Lung (tissue), 11 donors: ENCODE measurements at regions not wholly inside any gene's neighbourhood (a gene's known extent, or its start where the extent isn't known, plus 50 kb on each side); places are given as distances from the start of the nearest gene placed in this dataset.

ENCODE experiments used
- ATAC-seq: fragments of 200-7000 bp; cut with Tn5 transposase; one replicate; pipeline ENCODE4 v1.9.1; 2020; ENCODE audit warnings: moderate number of reproducible peaks; ENCODE audit not compliant: insufficient read depth, low FRiP score
- DNase-seq, 3 donors: peaks; one replicate each; pipeline ENCODE4 v3.0.0-alpha.2; 2013 to 2017
- H3K27ac ChIP-seq, 2 donors: one replicate each; pipeline ENCODE4 v1.5.1; 2013; ENCODE audit warnings: mild to moderate bottlenecking in 2 of 2, moderate library complexity in 2 of 2, control low read depth in 1 of 2, inconsistent platforms in 1 of 2, low read depth in 1 of 2, low read length in 1 of 2
- H3K27me3 ChIP-seq, 3 donors: one replicate each; pipeline ENCODE4 v1.5.1; 2013; ENCODE audit warnings: low read length in 2 of 3; ENCODE audit not compliant: control insufficient read depth in 3 of 3, insufficient read depth in 3 of 3
- H3K36me3 ChIP-seq, 4 donors: one replicate each; pipeline ENCODE4 v1.5.1; 2013; ENCODE audit warnings: low read length in 4 of 4, mild to moderate bottlenecking in 1 of 4, moderate library complexity in 1 of 4; ENCODE audit not compliant: control insufficient read depth in 4 of 4, insufficient read depth in 4 of 4
- H3K4me1 ChIP-seq, 5 donors: one replicate each; pipeline ENCODE4 v1.5.1; 2013; ENCODE audit warnings: low read length in 5 of 5, mild to moderate bottlenecking in 2 of 5, moderate library complexity in 1 of 5; ENCODE audit not compliant: control insufficient read depth in 5 of 5, insufficient read depth in 5 of 5
- H3K4me3 ChIP-seq: one replicate; pipeline ENCODE4 v1.5.1; 2013; ENCODE audit warnings: mild to moderate bottlenecking, control low read depth, moderate library complexity
- H3K9ac ChIP-seq, 2 donors: one replicate each; pipeline ENCODE4 v1.5.1; 2013; ENCODE audit warnings: low read length in 2 of 2, control low read depth in 1 of 2; ENCODE audit not compliant: insufficient read depth in 1 of 2
- H3K9me3 ChIP-seq, 4 donors: one replicate each; pipeline ENCODE4 v1.5.1; 2013; ENCODE audit warnings: low read length in 3 of 4, mild to moderate bottlenecking in 1 of 4, moderate library complexity in 1 of 4; ENCODE audit not compliant: control insufficient read depth in 4 of 4, insufficient read depth in 3 of 4
- WGBS, 2 donors: extraction: QIAGEN DNeasy Blood & Tissue Kit; methylation state at CpG; one replicate each; pipeline ENCODE4 v1.1.7; 2013; 5-methylcytosine and 5-hydroxymethylcytosine counted together
- TF ChIP-seq, protein P1 (sequence below): IDR thresholded peaks from 2 replicates; pipeline ENCODE4 v1.5.1; 2012; ENCODE audit warnings: mild to moderate bottlenecking; ENCODE audit errors: control extremely low read depth, extremely low read depth
- donor health status: control.
- donor health status: control.
- donor health status: Bipolar disorder and iron deficiency.
- donor health status: healthy.
- donor health status: DM: yes; HTN: yes; CAD: no.

DNA sequence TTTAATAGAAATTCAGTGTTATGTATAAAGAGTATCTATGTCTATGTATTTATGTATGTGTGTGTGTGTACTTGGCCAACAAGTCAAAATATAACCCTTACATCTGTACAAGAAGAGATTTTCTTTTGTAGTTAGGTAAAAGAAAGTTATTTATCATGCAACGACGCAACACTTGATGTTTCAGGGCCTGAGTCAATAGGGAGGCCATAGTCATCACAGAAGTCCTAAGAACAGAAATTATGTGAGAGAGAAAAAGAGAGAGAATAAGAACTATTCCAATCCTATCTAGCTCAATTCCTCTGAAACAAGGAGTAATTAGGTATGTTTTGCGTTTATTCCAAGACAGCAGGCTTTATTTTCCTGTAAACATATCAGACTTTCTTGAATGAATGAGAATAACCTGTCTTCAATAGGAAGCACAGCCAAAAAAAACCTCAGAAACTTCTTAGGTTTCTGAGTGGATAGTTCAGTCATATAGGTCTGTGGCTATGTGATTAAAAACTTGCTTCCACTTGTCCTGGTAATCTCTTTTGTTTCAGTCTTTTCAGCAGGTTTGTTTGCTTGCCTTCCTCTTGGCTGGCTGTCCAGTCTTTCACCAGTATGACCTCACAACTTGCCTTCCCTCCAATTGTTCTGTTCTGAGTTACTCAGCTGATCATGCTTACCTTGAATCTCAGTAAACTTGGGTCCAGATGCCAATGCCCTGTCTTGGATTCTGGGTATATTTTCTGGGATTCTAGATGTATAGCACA lies 382.4 kb upstream of the GBE1 start:
- H3K4me1 ChIP-seq = no peaks in the 10 kb centered on the region
- H3K36me3 ChIP-seq = no peaks in the 10 kb centered on the region
- DNase-seq (no peak), ATAC-seq (no peak)
- WGBS, 2 donors = 92 to 94% methylated on average over 3 of the region's 3 CpGs
- no peaks in the 10 kb centered on the region for H3K27me3 ChIP-seq
- H3K27ac ChIP-seq = no peak overlapping the region
- peaks cover 0 to 7% (median 2%) of the 10 kb centered on the region in 4 donors for H3K9me3 ChIP-seq
- H3K9ac ChIP-seq = no peak overlapping the region
- TF ChIP-seq, protein P1, sequence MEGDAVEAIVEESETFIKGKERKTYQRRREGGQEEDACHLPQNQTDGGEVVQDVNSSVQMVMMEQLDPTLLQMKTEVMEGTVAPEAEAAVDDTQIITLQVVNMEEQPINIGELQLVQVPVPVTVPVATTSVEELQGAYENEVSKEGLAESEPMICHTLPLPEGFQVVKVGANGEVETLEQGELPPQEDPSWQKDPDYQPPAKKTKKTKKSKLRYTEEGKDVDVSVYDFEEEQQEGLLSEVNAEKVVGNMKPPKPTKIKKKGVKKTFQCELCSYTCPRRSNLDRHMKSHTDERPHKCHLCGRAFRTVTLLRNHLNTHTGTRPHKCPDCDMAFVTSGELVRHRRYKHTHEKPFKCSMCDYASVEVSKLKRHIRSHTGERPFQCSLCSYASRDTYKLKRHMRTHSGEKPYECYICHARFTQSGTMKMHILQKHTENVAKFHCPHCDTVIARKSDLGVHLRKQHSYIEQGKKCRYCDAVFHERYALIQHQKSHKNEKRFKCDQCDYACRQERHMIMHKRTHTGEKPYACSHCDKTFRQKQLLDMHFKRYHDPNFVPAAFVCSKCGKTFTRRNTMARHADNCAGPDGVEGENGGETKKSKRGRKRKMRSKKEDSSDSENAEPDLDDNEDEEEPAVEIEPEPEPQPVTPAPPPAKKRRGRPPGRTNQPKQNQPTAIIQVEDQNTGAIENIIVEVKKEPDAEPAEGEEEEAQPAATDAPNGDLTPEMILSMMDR = no peak
- no peak overlapping the region for H3K4me3 ChIP-seq

DNA sequence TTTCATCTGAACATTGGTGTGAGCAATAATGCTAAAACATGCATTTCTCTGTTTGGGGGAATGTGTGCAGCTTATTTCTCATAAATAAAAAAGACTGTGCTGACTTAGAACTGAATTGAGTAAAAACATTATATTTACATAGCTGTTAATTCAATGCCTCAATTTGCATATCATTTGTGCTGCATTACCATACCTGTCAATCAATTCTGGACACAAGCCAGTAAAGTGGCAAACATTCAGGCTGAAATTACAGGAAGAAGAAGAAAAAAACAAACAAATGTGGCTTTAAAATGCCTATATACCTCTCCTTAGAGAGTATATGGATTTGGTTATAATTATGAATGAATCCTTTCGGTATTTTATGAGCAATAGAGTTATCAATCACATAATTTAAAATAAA lies 380.1 kb upstream of the GBE1 start:
- no peak overlapping the region for H3K9ac ChIP-seq
- no peaks in the 10 kb centered on the region for H3K4me1 ChIP-seq
- no peak overlapping the region for H3K27ac ChIP-seq
- H3K36me3 ChIP-seq = no peaks in the 10 kb centered on the region
- H3K9me3 ChIP-seq = peaks cover 0 to 8% (median 2%) of the 10 kb centered on the region in 4 donors
- TF ChIP-seq, protein P1 = no peak
- DNase-seq (no peak), ATAC-seq (no peak)
- no peak overlapping the region for H3K4me3 ChIP-seq
- H3K27me3 ChIP-seq = no peaks in the 10 kb centered on the region
- WGBS, 2 donors = 80 to 89% methylated on average over 1 of the region's 1 CpG

DNA sequence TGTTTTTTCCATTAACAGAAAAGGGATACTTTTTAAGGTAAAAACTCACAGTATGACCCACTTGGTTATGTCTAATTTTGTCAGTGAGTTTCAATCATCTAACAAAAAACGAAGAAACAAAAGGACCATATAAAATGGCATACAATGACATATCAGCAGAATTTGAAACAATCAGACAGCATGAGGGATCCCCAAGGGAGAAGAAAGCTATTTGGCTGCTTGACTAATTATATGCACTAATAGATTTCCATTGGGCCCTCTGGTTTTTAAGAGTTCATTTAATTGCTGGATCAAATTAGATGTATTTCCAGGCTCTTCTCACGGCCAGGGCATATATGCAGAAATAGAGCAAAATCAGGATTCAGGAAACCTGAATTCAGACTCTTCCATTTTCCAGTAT lies 376.4 kb upstream of the GBE1 start:
- Histone ChIP-seq H3K27me3 (no peaks in the 10 kb centered on the region), H3K4me3 (no peak overlapping the region), H3K4me1 (no peaks in the 10 kb centered on the region), H3K9me3 (peaks cover 0 to 8% (median 2%) of the 10 kb centered on the region in 4 donors), H3K27ac (no peak overlapping the region), H3K9ac (no peak overlapping the region), H3K36me3 (no peaks in the 10 kb centered on the region)
- DNase-seq (no peak), ATAC-seq (no peak)
- TF ChIP-seq, protein P1 = no peak
- 83 to 91% methylated on average over 2 of the region's 2 CpGs for WGBS, 2 donors

DNA sequence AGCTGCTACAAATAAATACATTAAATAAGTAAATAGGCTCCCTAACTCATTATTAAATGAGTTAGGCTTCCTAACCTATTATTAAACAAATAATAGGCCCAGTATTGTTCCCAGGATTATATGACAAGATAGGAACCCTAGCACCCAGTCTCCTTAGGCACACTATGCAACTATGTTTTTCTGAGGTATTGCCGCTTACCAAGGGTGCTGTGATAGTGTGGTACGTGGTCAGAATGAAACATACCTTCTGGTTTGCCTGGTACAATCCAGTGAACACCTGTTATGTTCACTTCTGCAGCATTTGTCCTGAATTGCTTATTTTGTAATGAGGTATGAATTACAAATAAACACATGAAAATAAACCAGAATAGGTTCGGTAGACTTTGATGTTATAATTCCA lies 375.6 kb upstream of the GBE1 start:
- ATAC-seq (no peak), DNase-seq (no peak)
- Histone ChIP-seq H3K36me3 (no peaks in the 10 kb centered on the region), H3K4me3 (no peak overlapping the region), H3K27ac (no peak overlapping the region), H3K9me3 (peaks cover 0 to 8% (median 2%) of the 10 kb centered on the region in 4 donors), H3K27me3 (no peaks in the 10 kb centered on the region), H3K4me1 (peaks cover 0 to 1% (median 0%) of the 10 kb centered on the region in 5 donors), H3K9ac (no peak overlapping the region)
- TF ChIP-seq, protein P1 = no peak
- WGBS, 2 donors = 91 to 96% methylated on average over 3 of the region's 3 CpGs
